ENCODE measurements at regions not wholly inside any gene's neighbourhood (a gene's known extent, or its start where the extent isn't known, plus 50 kb on each side); places are given as distances from the start of the nearest gene placed in this dataset.

GRCh38 chrX:115892056-115892708 is 278.4 kb upstream of the AGTR2 start:
- intact Hi-C loops (cut with DNase I) = loop anchor here (10.0 kb wide), 1 partner anchor 53 kb away; no protein-coding TSS in a partner anchor
- no peak for DNase-seq
- H3K9me3 ChIP-seq = no peaks in the 10 kb centered on the region
- H3K4me3 ChIP-seq = peak overlapping the region in 1 of 4 donors; percentile 40
- H3K36me3 ChIP-seq = peaks cover 0 to 6% (median 0%) of the 10 kb centered on the region in 4 donors
- H3K4me1 ChIP-seq = peaks cover 0 to 13% (median 0%) of the 10 kb centered on the region in 4 donors
- H3K27ac ChIP-seq = peak overlapping the region in 2 of 4 donors; percentile 54 to 63
- WGBS, 2 donors = 48 to 71% methylated on average over 7 of the region's 7 CpGs
- H3K27me3 ChIP-seq = no peaks in the 10 kb centered on the region
- TF ChIP-seq POLR2A (IDR thresholded peaks at IDR 0.05) = no peak

GRCh38 chrX:115892787-115893671 is 277.5 kb upstream of the AGTR2 start:
- Histone ChIP-seq H3K4me1 (peaks cover 0 to 13% (median 0%) of the 10 kb centered on the region in 4 donors), H3K27ac (peak overlapping the region in 2 of 4 donors; percentile 54 to 63), H3K27me3 (no peaks in the 10 kb centered on the region), H3K4me3 (peak overlapping the region in 1 of 4 donors; percentile 40), H3K9me3 (no peaks in the 10 kb centered on the region), H3K36me3 (peaks cover 0 to 6% (median 0%) of the 10 kb centered on the region in 4 donors)
- intact Hi-C loops (cut with DNase I) = loop anchor here (10.0 kb wide), 1 partner anchor 52 kb away; no protein-coding TSS in a partner anchor
- WGBS, 2 donors = 68 to 82% methylated on average over 13 of the region's 13 CpGs
- peak; percentile 80 for DNase-seq
- no peak for TF ChIP-seq POLR2A (IDR thresholded peaks at IDR 0.05)
- no peak for TF ChIP-seq EP300 (IDR thresholded peaks at IDR 0.05)
- peak in 1 of 4 donors; percentile 17 for TF ChIP-seq POLR2AphosphoS5 (IDR thresholded peaks at IDR 0.05)
- TF ChIP-seq CTCF (IDR thresholded peaks at IDR 0.05) = peak in 1 of 4 experiments; percentile 65

- intact Hi-C loops (cut with DNase I) = loop anchor here (10.0 kb wide), 1 partner anchor 51 kb away; no protein-coding TSS in a partner anchor
- Histone ChIP-seq H3K4me3 (no peak overlapping the region), H3K27me3 (no peaks in the 10 kb centered on the region), H3K36me3 (peaks cover 0 to 6% (median 0%) of the 10 kb centered on the region in 4 donors), H3K27ac (no peak overlapping the region), H3K4me1 (peaks cover 0 to 13% (median 0%) of the 10 kb centered on the region in 4 donors), H3K9me3 (no peaks in the 10 kb centered on the region)
- no peak for DNase-seq
- TF ChIP-seq POLR2AphosphoS5 (IDR thresholded peaks at IDR 0.05) = no peak
- no peak for TF ChIP-seq POLR2A (IDR thresholded peaks at IDR 0.05)
- no peak for TF ChIP-seq CTCF (IDR thresholded peaks at IDR 0.05)
- TF ChIP-seq EP300 (IDR thresholded peaks at IDR 0.05) = no peak
- 73 to 83% methylated on average over 4 of the region's 4 CpGs for WGBS, 2 donors
Measured at GRCh38 chrX:115894087-115894486, 276.5 kb upstream of the AGTR2 start.

- Histone ChIP-seq H3K27ac (no peak overlapping the region), H3K9me3 (no peaks in the 10 kb centered on the region), H3K36me3 (no peaks in the 10 kb centered on the region), H3K4me1 (peaks cover 0 to 13% (median 0%) of the 10 kb centered on the region in 4 donors), H3K27me3 (no peaks in the 10 kb centered on the region), H3K4me3 (no peak overlapping the region)
- DNase-seq = no peak
- TF ChIP-seq EP300 (IDR thresholded peaks at IDR 0.05) = no peak
- TF ChIP-seq POLR2A (IDR thresholded peaks at IDR 0.05) = no peak
- no peak for TF ChIP-seq POLR2AphosphoS5 (IDR thresholded peaks at IDR 0.05)
- TF ChIP-seq CTCF (IDR thresholded peaks at IDR 0.05) = no peak
- 97 to 98% methylated on average over 6 of the region's 6 CpGs for WGBS, 2 donors
- intact Hi-C loops (cut with DNase I) = loop anchor here (10.0 kb wide), 1 partner anchor 49 kb away; no protein-coding TSS in a partner anchor
Measured at GRCh38 chrX:115895678-115896329, 274.7 kb upstream of the AGTR2 start.

All from sigmoid colon (tissue), 6 donors.